ENCODE measurements at regions not wholly inside any gene's neighbourhood (a gene's known extent, or its start where the extent isn't known, plus 50 kb on each side); places are given as distances from the start of the nearest gene placed in this dataset.
"Not testable (repeated sequence)": the region's sequence is repeated elsewhere in the genome, so short reads cannot be mapped to it uniquely, and the experiment has no call there.

DNA sequence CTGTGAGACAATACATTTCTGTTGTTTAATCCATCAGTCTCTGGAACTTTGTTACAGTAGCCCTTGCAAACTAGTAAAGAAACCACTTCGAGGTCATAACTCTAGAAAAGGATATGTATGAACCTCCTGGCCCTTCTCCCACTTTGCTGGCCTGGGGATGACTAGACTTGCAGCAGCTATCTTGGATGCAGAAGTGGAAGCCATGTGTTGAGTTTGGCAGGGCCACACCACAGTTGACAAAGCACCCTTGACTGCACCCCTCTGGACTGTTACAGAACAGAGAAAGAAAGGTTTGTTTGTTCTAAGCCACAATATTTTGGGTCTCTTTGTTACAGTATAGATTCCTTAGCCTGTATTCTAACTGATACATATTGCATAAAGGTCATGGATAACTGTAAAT, 183.2 kb upstream of the TAS2R1 start:
- no peak overlapping the region for H3K4me3 ChIP-seq (ENCODE audit: control insufficient read depth, low read depth, low read length)
- DNase-seq (ENCODE audit: low read depth), result no peak
- TF ChIP-seq, protein P1, sequence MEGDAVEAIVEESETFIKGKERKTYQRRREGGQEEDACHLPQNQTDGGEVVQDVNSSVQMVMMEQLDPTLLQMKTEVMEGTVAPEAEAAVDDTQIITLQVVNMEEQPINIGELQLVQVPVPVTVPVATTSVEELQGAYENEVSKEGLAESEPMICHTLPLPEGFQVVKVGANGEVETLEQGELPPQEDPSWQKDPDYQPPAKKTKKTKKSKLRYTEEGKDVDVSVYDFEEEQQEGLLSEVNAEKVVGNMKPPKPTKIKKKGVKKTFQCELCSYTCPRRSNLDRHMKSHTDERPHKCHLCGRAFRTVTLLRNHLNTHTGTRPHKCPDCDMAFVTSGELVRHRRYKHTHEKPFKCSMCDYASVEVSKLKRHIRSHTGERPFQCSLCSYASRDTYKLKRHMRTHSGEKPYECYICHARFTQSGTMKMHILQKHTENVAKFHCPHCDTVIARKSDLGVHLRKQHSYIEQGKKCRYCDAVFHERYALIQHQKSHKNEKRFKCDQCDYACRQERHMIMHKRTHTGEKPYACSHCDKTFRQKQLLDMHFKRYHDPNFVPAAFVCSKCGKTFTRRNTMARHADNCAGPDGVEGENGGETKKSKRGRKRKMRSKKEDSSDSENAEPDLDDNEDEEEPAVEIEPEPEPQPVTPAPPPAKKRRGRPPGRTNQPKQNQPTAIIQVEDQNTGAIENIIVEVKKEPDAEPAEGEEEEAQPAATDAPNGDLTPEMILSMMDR (IDR thresholded peaks at IDR 0.05; ENCODE audit: control insufficient read depth, insufficient read depth, low read depth, low read length, missing control alignments), result no peak

DNA sequence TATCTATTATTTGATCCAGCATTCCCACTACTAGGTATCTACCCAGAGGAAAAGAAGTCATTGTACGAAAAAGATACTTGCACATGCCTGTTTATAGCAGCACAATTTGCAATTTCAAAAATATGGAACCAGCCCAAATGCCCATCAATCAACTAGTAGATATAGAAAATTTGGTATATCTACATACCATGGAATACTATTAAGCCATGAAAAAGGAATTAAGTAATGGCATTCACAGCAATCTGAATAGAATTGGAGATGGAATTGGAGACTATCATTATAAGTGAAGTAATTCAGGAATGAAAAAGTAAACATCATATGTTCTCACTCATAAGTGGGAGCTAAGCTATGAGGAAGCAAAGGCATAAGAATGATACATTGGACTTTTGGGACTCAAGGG, 177.2 kb upstream of the TAS2R1 start:
- DNase-seq (ENCODE audit: low read depth); H3K4me3 ChIP-seq (ENCODE audit: control insufficient read depth, low read depth, low read length): not testable (repeated sequence)

DNA sequence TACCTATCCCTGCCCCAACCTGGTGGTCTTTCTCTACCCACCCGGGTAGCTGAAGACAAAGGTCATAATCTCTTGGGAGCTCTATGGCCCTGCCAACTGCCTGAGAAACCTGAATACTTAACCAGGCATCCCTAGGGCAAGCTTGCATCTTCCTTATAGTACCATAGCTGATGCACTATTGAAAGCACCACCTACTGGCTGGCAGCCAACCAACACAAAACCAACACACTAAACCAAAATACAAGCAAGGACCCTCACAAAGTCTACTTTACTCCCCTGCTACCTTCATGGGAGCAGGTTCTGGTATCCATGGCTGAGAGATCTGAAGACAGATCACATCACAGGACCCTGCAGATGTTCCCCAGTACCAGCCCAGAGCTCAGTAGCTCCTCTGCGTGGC, 171.8 kb upstream of the TAS2R1 start:
- TF ChIP-seq, protein P1 (IDR thresholded peaks at IDR 0.05; ENCODE audit: control insufficient read depth, insufficient read depth, low read depth, low read length, missing control alignments), result no peak
- no peak overlapping the region for H3K4me3 ChIP-seq (ENCODE audit: control insufficient read depth, low read depth, low read length)
- DNase-seq (ENCODE audit: low read depth), result no peak

DNA sequence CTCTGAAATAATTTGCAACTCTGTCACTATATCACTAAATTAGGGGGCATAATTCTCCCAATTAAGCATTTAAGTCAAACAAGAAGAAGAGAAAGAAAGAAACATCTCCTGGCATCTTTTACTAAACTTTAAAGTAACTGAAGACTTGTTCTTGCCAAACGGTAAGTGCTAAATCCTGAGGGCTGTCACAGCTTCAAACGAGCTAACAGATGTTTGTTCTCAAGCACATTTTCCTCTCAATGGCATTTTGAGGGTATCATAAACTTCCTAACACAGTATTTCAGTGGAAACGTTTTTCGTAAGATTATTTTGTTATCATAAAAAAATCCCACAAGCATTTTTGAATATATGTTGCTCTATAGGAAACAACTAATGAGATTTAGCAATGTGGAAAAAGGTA, 169.5 kb upstream of the TAS2R1 start:
- TF ChIP-seq, protein P1 (IDR thresholded peaks at IDR 0.05; ENCODE audit: control insufficient read depth, insufficient read depth, low read depth, low read length, missing control alignments), result no peak
- no peak overlapping the region for H3K4me3 ChIP-seq (ENCODE audit: control insufficient read depth, low read depth, low read length)
- no peak for DNase-seq (ENCODE audit: low read depth)

DNA sequence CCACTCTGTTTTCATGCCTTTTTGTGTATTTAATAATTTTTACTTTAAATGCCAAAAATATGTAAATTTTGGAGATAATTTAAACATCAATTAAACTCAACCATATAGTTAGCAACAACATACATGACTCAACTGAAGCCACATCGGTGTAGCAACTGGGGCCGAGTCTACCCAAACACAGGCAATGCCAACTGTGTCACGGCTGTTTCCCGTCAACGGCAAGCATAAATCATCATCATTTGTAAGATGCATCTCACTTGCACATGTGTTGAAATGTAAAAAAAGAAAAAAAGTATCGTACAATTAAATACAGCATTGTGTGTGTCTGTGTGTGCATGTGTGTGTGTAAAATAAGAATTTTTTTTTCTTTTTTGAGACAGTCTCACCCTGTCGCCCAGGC, 160.1 kb upstream of the TAS2R1 start:
- DNase-seq (ENCODE audit: low read depth), result no peak
- no peak overlapping the region for H3K4me3 ChIP-seq (ENCODE audit: control insufficient read depth, low read depth, low read length)
- TF ChIP-seq, protein P1 (IDR thresholded peaks at IDR 0.05; ENCODE audit: control insufficient read depth, insufficient read depth, low read depth, low read length, missing control alignments), result no peak

DNA sequence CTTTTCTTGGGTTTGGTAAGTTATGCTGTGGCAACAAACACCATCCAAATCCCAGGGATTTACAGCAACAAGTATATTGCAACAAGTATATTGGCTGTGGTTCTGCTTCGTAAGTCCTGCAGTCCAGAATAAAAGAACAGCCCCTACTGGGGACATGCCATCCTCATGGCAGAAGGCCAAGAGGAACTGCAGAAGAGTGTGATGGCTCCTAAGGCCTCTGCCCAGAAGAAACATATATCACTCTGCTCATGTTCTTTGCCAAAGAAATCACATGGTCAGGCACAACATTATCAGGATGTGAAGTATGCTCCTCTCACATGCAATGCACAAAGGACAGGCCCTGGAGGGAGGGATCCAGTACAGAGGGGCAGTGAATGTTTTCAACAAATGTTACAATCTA, 159.6 kb upstream of the TAS2R1 start:
- TF ChIP-seq, protein P1 (IDR thresholded peaks at IDR 0.05; ENCODE audit: control insufficient read depth, insufficient read depth, low read depth, low read length, missing control alignments), result no peak

DNA sequence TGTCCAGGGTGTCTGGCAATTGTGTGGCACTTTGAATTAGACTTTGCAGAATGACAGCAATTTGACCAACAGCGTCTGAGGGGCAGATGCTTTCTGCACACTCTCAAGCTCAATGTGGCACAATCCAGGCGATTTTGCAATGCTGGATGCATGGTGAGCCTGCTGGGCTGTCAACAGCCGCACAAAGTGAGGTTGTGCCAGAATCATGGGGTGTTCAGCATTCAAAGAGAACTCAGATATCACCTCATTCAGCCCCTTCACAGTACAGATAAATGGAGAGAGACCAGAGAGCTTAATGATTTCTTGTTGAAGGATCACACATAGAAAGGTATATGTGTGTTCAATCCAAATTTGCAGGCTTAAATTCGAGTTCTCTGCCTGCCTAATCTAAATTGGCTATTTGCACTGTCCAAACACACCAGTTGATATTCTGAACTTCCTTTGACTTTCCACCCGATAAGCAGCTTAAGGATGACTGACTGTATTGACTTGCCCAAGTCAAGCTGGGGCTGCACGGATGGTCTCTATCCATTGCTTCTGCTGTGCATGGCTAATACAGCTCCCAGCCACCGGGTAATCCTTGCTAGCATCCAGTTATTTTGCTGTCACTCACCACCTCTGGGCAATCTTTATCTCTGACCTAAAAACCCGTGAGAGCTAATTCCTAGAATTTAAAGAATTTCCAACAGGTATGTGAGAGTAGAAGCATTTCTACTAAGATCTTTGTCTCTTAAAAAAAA, 157.9 kb upstream of the TAS2R1 start:
- H3K4me3 ChIP-seq (ENCODE audit: control insufficient read depth, low read depth, low read length), result no peak overlapping the region
- TF ChIP-seq, protein P1 (IDR thresholded peaks at IDR 0.05; ENCODE audit: control insufficient read depth, insufficient read depth, low read depth, low read length, missing control alignments), result no peak
- DNase-seq (ENCODE audit: low read depth), result no peak

More for the DNA sequence above, 159.6 kb upstream of the TAS2R1 start:
- H3K4me3 ChIP-seq (ENCODE audit: control insufficient read depth, low read depth, low read length), result no peak overlapping the region
- no peak for DNase-seq (ENCODE audit: low read depth)
